ENCODE measurements at regions not wholly inside any gene's neighbourhood (a gene's known extent, or its start where the extent isn't known, plus 50 kb on each side); places are given as distances from the start of the nearest gene placed in this dataset.
"Not testable (repeated sequence)": the region's sequence is repeated elsewhere in the genome, so short reads cannot be mapped to it uniquely, and the experiment has no call there.

- TF ChIP-seq CTCF (IDR thresholded peaks at IDR 0.05; ENCODE audit: insufficient read depth, low read length, missing control alignments), result no peak
- POLR2A ChIA-PET, result no interaction called here
- no peak for DNase-seq (ENCODE audit: low read depth, low spot score)
- CTCF ChIA-PET, result no interaction called here
- H3K4me3 ChIP-seq (ENCODE audit: low read depth, low read length), result no peak overlapping the region
These were observed 187.5 kb upstream of the OR4E1 start for GRCh38 chr14:21861153-21861552.

- ChIA-PET CTCF (no interaction called here), POLR2A (no interaction called here)
- no peak for TF ChIP-seq CTCF (IDR thresholded peaks at IDR 0.05; ENCODE audit: insufficient read depth, low read length, missing control alignments)
- DNase-seq (ENCODE audit: low read depth, low spot score), result no peak
- H3K4me3 ChIP-seq (ENCODE audit: low read depth, low read length), result no peak overlapping the region
These were observed 186.6 kb upstream of the OR4E1 start for GRCh38 chr14:21860172-21860571.

GRCh38 chr14:21852775-21853174, 179.2 kb upstream of the OR4E1 start:
- no peak for DNase-seq (ENCODE audit: low read depth, low spot score)
- H3K4me3 ChIP-seq (ENCODE audit: low read depth, low read length), result no peak overlapping the region
- ChIA-PET POLR2A (no interaction called here), CTCF (interaction anchor here (1.2 kb wide), 1 partner anchor 48 kb away, joined by 3 read pairs; no protein-coding TSS in a partner anchor)
- no peak for TF ChIP-seq CTCF (IDR thresholded peaks at IDR 0.05; ENCODE audit: insufficient read depth, low read length, missing control alignments)

- CTCF ChIA-PET, result interaction anchor here (1.2 kb wide), 1 partner anchor 49 kb away, joined by 3 read pairs; no protein-coding TSS in a partner anchor
These were observed 178.5 kb upstream of the OR4E1 start for GRCh38 chr14:21852061-21852664.

GRCh38 chr14:21846902-21847301, 173.3 kb upstream of the OR4E1 start:
- H3K4me3 ChIP-seq (ENCODE audit: low read depth, low read length); POLR2A ChIA-PET; CTCF ChIA-PET; DNase-seq (ENCODE audit: low read depth, low spot score): not testable (repeated sequence)

More at GRCh38 chr14:21852061-21852664, 178.5 kb upstream of the OR4E1 start:
- POLR2A ChIA-PET, result no interaction called here
- peak; percentile 27 for TF ChIP-seq CTCF (IDR thresholded peaks at IDR 0.05; ENCODE audit: insufficient read depth, low read length, missing control alignments)
- H3K4me3 ChIP-seq (ENCODE audit: low read depth, low read length), result no peak overlapping the region
- DNase-seq (ENCODE audit: low read depth, low spot score), result no peak

- POLR2A ChIA-PET, result no interaction called here
- H3K4me3 ChIP-seq (ENCODE audit: low read depth, low read length), result no peak overlapping the region
These were observed 172.7 kb upstream of the OR4E1 start for GRCh38 chr14:21846227-21846885.

More at GRCh38 chr14:21846227-21846885, 172.7 kb upstream of the OR4E1 start:
- no peak for DNase-seq (ENCODE audit: low read depth, low spot score)
- TF ChIP-seq CTCF (IDR thresholded peaks at IDR 0.05; ENCODE audit: insufficient read depth, low read length, missing control alignments), result no peak
- CTCF ChIA-PET, result no interaction called here
